Adrenal gland (tissue), 5 donors: ENCODE measurements at regions not wholly inside any gene's neighbourhood (a gene's known extent, or its start where the extent isn't known, plus 50 kb on each side); places are given as distances from the start of the nearest gene placed in this dataset.

Experiments
- CTCF ChIP-seq, 6 experiments: fragments of 450-650 bp in 4 of 6; fragments of 200-600 bp in 2 of 6; sonication (generic) in 1 of 6; IDR thresholded peaks; 1 replicate in 5 of 6; 2 replicates in 1 of 6; pipeline versions ENCODE4 v1.5.1 to v1.8.0; 2016 to 2021; ENCODE audit warnings: antibody characterized with exemption in 6 of 6, mild to moderate bottlenecking in 2 of 6, moderate library complexity in 1 of 6
- POLR2A ChIP-seq, 2 donors: fragments of 450-650 bp; IDR thresholded peaks; one replicate each; pipeline ENCODE4 v1.6.1; 2017; ENCODE audit warnings: antibody characterized with exemption in 2 of 2, mild to moderate bottlenecking in 2 of 2, moderate library complexity in 1 of 2
- donor health status: DM: no; HTN: no; CAD: no.

DNA sequence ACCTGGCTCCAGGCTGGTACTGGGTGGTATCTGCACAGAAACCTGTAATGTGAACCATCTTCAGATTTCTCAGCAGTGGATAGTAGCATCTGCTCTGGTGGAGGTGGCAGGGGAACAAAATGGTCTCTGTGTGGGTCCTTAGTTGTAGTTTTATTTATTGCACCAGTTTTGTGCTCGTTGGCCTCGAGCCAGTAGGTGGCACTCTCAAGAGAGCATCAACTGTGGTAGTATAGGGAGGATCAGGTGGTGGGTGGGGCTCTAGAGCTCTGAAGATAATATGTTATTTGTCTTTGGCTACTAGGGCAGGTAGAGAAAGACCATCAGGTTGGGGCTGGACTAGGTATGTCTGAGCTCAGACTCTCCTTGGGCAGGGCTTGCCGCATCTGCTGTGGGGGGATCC is 254.0 kb upstream of the GPR149 start:
- TF ChIP-seq POLR2A (IDR thresholded peaks at IDR 0.05) (no peak), CTCF (IDR thresholded peaks at IDR 0.05) (no peak)
